ENCODE measurements at regions not wholly inside any gene's neighbourhood (a gene's known extent, or its start where the extent isn't known, plus 50 kb on each side); places are given as distances from the start of the nearest gene placed in this dataset.

- no peak for DNase-seq (ENCODE audit: low spot score)
- in situ Hi-C loops (cut with HindIII; ENCODE audit: extremely low pct_ligation_motif_present, low pct_unique_long_range_greater_than_20kb) (no loop called here), intact Hi-C loops (cut with micrococcal nuclease; ENCODE audit: unreplicated experiment) (no loop called here)
- Histone ChIP-seq H3K4me2 (ENCODE audit: low read depth, low read length) (no peak overlapping the region), H3K9me3 (ENCODE audit: low read length) (no peaks in the 10 kb centered on the region), H3K4me3 (replicated peaks in 1 of 3; ENCODE audit: insufficient read depth in 1 of 3, low read depth in 2 of 3, low read length in 3 of 3) (no peak overlapping the region), H3K27me3 (ENCODE audit: control insufficient read depth in 1 of 2, insufficient read depth in 2 of 2, low read length in 2 of 2) (peaks cover 0 to 7% of the 10 kb centered on the region in 2 experiments; a peak in 3 of 5 replicates), H3K27ac (ENCODE audit: extremely low read length, insufficient read depth, low read length) (no peak overlapping the region), H3K36me3 (replicated peaks in 1 of 2; ENCODE audit: control insufficient read depth in 1 of 2, insufficient read depth in 2 of 2, low read length in 2 of 2) (no peaks in the 10 kb centered on the region), H3K9ac (ENCODE audit: insufficient read depth, low read depth, low read length) (no peak overlapping the region), H3K79me2 (ENCODE audit: insufficient read depth, low read length) (no peaks in the 10 kb centered on the region), H2AFZ (ENCODE audit: low read length) (no peak overlapping the region), H3K4me1 (ENCODE audit: insufficient read depth, low read length) (peaks cover 19% of the 10 kb centered on the region), H4K20me1 (ENCODE audit: insufficient read depth, low read length) (no peaks in the 10 kb centered on the region)
- 26% methylated on average over 7 of the region's 8 CpGs for WGBS (ENCODE audit: low lambda C conversion rate)
- no peak for FAIRE-seq
- BruUV-seq (replicated peaks): no TSS peak
- ChIA-PET CTCF (ENCODE audit: low intra/inter-chr PET ratio, low total read pairs) (no interaction called here), POLR2A (no interaction called here)
- TF ChIP-seq RXRB (CRISPR knock-in tag; IDR thresholded peaks at IDR 0.05; ENCODE audit: borderline replicate concordance): no peak
- TF ChIP-seq ZBTB38 (CRISPR knock-in tag; IDR thresholded peaks at IDR 0.05): no peak
- TF ChIP-seq SIN3A (IDR thresholded peaks at IDR 0.05; ENCODE audit: borderline replicate concordance, low read depth, low read length): no peak
- no peak for TF ChIP-seq SNAI1 (CRISPR knock-in tag; IDR thresholded peaks at IDR 0.05; ENCODE audit: borderline replicate concordance)
- TF ChIP-seq CBFB (CRISPR knock-in tag; IDR thresholded peaks at IDR 0.05): no peak
- no peak for TF ChIP-seq PLRG1 (conservative IDR thresholded peaks at IDR 0.05)
- no peak for TF ChIP-seq FOXK2 (IDR thresholded peaks at IDR 0.05)
- no peak for TF ChIP-seq NFE2L1 (CRISPR knock-in tag; IDR thresholded peaks at IDR 0.05; ENCODE audit: borderline replicate concordance)
- TF ChIP-seq FOXA1 (IDR thresholded peaks at IDR 0.05): no peak
- TF ChIP-seq FOXA1 (CRISPR knock-in tag; IDR thresholded peaks at IDR 0.05): no peak
- TF ChIP-seq NFRKB (IDR thresholded peaks at IDR 0.05): no peak
- no peak for TF ChIP-seq ZC3H4 (CRISPR knock-in tag; IDR thresholded peaks at IDR 0.05; ENCODE audit: borderline replicate concordance)
- TF ChIP-seq ZNF713 (CRISPR knock-in tag; IDR thresholded peaks at IDR 0.05): no peak
- TF ChIP-seq GTF2F1 (IDR thresholded peaks at IDR 0.05; ENCODE audit: low read length): no peak
- TF ChIP-seq ZNF274 (CRISPR knock-in tag; IDR thresholded peaks at IDR 0.05): no peak
- TF ChIP-seq TIGD3 (CRISPR knock-in tag; IDR thresholded peaks at IDR 0.05; ENCODE audit: borderline replicate concordance): no peak
- no peak for TF ChIP-seq TCF12 (IDR thresholded peaks at IDR 0.05)
- no peak for TF ChIP-seq TCF12 (CRISPR knock-in tag; IDR thresholded peaks at IDR 0.05)
- TF ChIP-seq ZNF567 (CRISPR knock-in tag; IDR thresholded peaks at IDR 0.05; ENCODE audit: borderline replicate concordance): no peak
- no peak for ATAC-seq
Observed at GRCh38 chr20:48215536-48215935, 430.3 kb upstream of the SULF2 start.
